ENCODE measurements at regions not wholly inside any gene's neighbourhood (a gene's known extent, or its start where the extent isn't known, plus 50 kb on each side); places are given as distances from the start of the nearest gene placed in this dataset.
"Not testable (repeated sequence)": the region's sequence is repeated elsewhere in the genome, so short reads cannot be mapped to it uniquely, and the experiment has no call there.

GRCh38 chr1:101371259-101371658, 134.4 kb downstream of the S1PR1 start:
- DNase-seq, result no peak

- no peak for DNase-seq
These were observed 136.8 kb downstream of the S1PR1 start for GRCh38 chr1:101373570-101373969.

DNA sequence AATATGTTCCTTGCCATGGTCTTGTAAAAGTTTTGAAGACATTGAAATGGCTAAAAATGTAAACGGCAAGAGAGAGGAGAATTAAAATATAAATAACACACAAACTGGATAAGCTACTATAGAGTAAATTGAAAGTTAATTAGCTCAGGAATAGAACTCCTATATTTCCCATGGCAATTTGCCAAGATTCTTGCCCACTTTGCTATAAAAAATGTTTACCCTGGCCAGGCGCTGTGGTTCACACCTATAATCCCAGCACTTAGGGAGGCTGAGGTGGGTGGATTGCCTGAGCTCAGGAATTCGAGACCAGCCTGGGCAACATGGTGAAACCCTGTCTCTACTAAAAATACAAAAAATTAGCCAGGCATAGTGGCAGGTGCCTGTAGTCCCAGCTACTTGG, 138.6 kb downstream of the S1PR1 start:
- DNase-seq, result not testable (repeated sequence)

DNA sequence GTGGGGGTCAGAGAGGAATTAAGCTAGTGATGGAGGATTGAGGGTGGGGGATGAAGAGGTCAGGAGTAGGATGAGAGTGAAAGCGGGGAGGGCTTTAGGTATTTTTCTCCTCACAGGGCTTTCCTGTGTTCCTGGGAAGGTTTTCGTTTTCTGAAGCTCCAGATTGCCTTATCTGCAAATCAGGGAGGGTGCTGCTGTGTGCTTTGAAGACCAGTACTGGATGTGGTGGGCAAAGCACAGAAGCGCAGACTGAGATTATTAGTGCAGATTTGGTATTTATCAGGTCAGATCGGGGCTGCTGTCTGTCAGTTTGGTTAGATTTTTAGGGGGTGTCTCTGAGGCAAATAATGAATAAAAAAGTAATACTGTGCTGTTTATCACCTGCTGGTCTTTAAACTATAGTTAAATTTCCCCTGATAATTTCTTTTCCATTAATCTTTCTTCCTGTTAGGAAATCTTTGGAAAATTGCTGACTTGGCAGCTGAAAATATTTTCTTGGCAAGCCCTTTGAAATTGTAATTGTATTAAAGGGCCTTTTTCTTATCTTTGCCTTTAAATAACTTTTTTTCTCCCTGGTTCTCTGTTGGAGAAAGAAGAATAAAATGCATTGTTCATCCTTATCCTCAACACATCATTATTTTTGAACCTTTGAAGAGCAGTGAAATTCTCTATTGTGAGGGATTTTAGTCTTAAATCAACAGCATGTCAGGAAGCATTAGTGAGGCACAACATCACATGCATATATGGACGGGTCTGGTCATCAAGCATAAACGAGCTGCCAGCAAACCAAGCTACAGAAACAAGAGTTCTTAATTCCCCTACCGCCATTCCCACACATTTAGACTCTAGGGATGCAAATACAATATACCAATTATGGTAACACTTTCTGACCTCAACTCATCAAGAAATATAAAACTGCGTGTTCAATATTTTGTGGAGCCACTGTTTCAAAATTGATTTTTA, 139.6 kb downstream of the S1PR1 start:
- no peak for DNase-seq

DNA sequence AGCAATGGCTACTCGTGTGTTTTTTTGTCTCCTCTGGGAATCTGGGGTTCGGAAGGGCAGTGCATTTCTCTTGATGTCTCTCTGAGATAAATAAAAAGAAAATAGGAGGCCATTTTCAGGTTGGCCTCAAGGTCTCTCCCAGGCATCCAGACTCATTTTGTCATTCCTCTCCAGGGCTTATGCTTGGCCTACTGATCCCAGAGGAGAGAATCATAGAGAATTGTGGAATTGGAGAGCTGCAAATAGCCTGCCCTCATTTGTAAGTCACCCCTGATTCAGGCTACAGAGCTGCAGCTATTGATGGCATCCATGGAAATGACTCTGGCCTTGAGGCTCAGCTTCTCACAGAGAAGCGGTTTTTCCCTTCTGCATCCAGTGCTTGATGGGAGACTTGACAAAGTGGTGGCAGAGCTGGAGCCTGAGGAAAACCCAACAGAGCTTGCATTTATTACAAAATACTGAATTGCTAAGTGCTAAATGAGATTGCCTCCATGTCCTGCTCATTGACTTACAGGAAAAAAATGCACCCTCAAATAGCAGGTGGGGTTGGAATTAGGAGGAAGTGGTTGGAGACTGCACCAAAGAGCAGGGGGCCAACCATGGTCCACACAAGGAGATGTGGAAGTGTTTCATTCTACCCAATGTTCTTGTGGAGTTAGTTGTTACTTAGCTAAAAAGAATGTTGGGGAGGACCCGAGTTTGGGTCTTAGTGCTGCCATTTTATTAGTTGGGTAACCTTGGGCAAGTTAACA, 140.4 kb downstream of the S1PR1 start:
- no peak for DNase-seq

GRCh38 chr1:101379037-101379436, 142.2 kb downstream of the S1PR1 start:
- no peak for DNase-seq

GRCh38 chr1:101379950-101380349, 143.1 kb downstream of the S1PR1 start:
- no peak for DNase-seq

- no peak for DNase-seq
These were observed 145.3 kb downstream of the S1PR1 start for GRCh38 chr1:101382135-101382534.

GRCh38 chr1:101388904-101389546, 152.2 kb downstream of the S1PR1 start:
- DNase-seq, result no peak

DNA sequence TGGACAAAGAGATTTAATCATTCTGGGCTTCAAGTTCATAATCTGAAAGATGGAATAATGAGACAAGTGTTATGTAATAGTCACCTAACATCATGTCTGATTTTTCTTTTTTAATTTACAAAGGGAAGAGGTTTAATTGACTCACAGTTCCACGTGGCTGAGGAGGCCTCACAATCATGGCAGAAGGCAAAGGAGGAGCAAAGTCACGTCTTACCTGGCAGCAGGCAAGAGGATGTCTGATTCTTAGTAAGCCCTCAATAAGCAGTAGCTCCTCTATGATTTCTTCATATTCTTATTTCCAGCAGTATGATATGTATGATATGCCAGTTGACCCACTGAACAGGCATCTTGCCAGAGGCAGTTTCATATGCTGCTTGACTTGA, 152.7 kb downstream of the S1PR1 start:
- DNase-seq, result no peak

- no peak for DNase-seq
These were observed 155.7 kb downstream of the S1PR1 start for GRCh38 chr1:101392552-101392951.

DNA sequence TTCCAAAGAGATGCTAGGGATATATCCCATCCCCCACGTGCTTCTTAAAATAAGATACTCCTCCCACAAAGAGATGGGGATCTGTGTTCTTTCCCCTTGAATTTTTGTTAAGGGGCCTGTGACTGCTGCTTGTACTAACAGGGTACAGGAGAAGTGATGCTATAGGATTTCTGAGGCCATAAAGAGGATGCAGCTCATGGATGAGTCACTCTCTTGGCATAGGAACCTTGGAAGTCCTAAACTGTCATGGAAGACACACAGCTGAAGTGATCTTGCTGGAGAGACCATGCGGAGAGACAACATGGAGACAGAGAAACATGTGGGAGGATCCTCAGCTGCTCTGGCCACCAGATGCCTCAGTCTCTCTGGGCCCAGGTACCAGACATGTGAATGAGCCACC, 157.2 kb downstream of the S1PR1 start:
- no peak for DNase-seq

GRCh38 chr1:101399222-101399621, 162.4 kb downstream of the S1PR1 start:
- DNase-seq, result no peak

DNA sequence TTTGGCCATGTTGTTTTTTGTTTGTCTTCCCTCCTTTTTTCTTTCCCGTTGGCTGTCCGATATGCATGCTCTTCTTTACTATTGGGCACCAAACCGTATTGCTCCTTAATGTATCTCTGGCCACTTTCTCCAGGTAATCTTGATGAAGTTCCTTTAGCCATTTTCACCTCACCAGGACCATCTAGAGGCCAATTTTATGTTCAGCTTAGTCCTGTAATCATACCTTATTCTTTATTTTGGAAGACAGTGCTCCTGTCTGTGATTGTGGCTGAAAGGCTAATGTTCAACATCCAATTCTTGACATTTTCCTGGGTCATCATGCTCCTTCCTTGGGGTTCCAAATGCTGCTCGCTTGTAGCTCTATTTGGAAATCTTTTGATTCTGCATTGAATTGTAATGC, 169.5 kb downstream of the S1PR1 start:
- DNase-seq, result no peak

DNA sequence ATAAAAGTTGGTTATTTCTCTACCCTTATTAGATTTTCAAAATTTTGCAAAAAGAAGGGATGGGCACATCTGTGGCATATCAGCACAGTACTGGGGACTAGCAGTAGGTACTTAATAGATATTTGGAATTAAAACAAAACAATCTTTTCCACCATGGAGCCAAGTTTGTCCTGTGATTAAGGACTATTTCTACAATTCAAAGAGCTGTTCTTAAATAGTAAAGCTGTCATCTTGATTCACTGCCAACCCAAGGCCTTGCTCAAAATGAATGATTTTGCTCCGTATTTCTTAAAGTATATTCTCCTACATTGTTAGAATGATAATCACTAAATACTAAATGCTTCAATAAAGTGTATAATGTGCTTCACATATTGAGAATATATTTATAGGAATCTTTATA, 169.9 kb downstream of the S1PR1 start:
- DNase-seq, result no peak

DNA sequence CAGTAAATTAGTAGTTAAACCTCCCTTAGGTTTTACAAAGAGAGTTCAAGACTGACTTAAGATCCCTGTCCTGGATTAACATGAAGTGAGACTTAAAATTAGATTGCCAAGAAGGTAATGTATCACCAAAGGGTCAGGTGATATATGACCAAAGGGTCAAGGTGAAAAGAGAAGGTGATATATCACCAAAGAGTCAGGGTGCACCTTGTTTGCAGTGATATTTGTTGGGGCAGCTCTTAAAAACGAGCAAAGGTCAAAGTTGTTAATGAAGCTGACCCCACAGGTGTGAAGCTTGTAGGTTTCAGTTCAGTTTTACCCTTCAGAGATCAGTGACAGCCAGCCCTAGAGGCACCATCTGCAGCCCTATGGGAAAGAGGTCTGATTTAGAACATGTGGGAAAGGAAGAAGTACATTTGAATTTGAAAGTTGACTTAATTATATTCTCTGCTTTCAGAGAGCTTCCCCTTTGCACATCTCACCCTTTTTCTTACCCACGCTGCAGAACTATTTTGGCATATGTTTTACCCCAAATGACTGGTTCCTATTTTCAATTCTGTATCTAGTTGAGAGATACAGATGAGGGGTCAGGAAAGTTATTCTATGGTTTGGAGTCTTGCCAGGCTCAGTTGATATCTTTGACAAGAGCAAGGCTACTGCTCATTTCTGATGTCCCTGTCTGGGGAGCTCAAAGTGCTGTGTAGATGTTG, 170.8 kb downstream of the S1PR1 start:
- DNase-seq, result no peak

GRCh38 chr1:101408212-101409042, 171.6 kb downstream of the S1PR1 start:
- no peak for DNase-seq

DNA sequence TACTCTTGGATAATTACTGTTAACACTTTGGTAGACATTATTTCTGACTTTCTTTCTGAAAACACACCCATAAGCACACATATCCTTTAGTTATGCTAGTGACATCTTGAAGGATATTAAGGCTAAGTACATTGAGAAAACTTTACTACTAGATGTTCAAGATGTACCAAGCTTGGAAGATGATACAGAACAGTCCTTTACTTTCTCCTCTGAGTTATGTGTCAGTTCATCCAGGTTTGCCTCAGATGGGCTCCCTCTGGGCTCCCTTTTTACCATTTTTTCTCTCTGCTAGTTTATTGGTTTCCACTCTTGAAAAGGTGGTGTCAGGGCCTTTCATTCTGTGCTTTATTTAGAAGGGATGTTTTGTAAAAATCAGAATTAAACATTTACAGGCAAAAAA, 172.3 kb downstream of the S1PR1 start:
- DNase-seq, result no peak

GRCh38 chr1:101410048-101410878, 173.4 kb downstream of the S1PR1 start:
- no peak for DNase-seq

DNA sequence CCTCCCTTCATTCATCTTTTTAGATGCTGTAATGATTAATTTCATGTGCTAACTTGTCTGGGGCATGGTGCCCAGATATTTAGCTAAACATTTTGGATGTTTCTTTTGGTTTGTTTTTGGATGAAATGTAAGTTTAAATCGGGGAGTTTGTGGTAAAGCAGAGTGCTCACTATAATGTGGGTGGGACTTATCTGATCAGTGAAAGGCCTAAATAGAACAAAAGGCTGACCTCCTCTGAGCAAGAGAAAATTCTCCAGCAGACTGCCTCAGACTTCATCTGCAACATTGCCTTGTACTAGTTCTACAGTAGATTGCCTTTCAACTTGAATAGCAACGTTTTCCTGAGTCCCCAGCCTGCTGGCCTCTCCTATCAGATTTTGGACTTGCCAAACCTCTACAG, 183.6 kb downstream of the S1PR1 start:
- DNase-seq, result no peak

DNA sequence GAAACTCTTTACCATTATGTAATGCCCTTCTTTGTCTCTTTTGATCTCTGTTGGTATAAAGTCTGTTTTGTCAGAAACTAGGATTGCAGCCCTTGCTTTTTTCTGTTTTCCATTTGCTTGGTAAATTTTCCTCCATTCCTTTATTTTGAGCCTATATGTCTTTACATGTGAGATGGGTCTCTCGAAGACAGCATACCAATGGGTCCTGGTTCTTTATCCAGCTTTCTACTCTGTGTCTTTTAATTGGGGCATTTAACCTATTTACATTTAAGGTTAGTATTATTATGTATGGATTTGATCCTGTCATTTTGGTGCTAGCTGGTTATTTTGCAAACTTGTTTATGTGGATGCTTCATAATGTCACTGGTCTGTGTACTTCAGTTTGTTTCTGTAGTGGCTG, 191.3 kb downstream of the S1PR1 start:
- DNase-seq, result not testable (repeated sequence)

Measured in NCI-H774 (cell line).